ENCODE measurements at regions not wholly inside any gene's neighbourhood (a gene's known extent, or its start where the extent isn't known, plus 50 kb on each side); places are given as distances from the start of the nearest gene placed in this dataset.

DNA sequence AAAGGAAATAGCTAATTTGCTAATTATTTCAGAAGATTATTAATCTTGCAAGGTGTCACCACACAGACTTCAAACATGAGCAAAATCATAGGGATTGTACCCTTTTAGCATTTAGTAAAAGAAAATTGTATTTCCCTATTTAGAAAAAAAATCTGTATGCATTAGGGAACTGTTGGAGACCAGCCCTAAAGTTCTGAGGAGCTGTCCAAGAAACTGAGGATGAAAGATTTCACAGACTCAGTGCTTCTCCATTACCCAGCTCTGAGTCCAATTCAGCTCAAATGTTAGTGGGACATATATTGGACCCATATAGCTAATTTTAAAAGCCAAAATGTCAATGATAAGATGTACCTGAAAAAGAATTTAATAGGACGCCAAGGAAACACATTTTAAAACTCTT lies 271.7 kb downstream of the SNX10 start:
- no peak for TF ChIP-seq MAX (IDR thresholded peaks at IDR 0.05)
- TF ChIP-seq RAD21 (IDR thresholded peaks at IDR 0.05), result no peak
- TF ChIP-seq, protein P1, sequence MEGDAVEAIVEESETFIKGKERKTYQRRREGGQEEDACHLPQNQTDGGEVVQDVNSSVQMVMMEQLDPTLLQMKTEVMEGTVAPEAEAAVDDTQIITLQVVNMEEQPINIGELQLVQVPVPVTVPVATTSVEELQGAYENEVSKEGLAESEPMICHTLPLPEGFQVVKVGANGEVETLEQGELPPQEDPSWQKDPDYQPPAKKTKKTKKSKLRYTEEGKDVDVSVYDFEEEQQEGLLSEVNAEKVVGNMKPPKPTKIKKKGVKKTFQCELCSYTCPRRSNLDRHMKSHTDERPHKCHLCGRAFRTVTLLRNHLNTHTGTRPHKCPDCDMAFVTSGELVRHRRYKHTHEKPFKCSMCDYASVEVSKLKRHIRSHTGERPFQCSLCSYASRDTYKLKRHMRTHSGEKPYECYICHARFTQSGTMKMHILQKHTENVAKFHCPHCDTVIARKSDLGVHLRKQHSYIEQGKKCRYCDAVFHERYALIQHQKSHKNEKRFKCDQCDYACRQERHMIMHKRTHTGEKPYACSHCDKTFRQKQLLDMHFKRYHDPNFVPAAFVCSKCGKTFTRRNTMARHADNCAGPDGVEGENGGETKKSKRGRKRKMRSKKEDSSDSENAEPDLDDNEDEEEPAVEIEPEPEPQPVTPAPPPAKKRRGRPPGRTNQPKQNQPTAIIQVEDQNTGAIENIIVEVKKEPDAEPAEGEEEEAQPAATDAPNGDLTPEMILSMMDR (IDR thresholded peaks at IDR 0.05; ENCODE audit: low read depth, low read length, missing input control), result no peak
- TF ChIP-seq SP1 (IDR thresholded peaks at IDR 0.05), result no peak
- TF ChIP-seq, protein P2, sequence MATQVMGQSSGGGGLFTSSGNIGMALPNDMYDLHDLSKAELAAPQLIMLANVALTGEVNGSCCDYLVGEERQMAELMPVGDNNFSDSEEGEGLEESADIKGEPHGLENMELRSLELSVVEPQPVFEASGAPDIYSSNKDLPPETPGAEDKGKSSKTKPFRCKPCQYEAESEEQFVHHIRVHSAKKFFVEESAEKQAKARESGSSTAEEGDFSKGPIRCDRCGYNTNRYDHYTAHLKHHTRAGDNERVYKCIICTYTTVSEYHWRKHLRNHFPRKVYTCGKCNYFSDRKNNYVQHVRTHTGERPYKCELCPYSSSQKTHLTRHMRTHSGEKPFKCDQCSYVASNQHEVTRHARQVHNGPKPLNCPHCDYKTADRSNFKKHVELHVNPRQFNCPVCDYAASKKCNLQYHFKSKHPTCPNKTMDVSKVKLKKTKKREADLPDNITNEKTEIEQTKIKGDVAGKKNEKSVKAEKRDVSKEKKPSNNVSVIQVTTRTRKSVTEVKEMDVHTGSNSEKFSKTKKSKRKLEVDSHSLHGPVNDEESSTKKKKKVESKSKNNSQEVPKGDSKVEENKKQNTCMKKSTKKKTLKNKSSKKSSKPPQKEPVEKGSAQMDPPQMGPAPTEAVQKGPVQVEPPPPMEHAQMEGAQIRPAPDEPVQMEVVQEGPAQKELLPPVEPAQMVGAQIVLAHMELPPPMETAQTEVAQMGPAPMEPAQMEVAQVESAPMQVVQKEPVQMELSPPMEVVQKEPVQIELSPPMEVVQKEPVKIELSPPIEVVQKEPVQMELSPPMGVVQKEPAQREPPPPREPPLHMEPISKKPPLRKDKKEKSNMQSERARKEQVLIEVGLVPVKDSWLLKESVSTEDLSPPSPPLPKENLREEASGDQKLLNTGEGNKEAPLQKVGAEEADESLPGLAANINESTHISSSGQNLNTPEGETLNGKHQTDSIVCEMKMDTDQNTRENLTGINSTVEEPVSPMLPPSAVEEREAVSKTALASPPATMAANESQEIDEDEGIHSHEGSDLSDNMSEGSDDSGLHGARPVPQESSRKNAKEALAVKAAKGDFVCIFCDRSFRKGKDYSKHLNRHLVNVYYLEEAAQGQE (IDR thresholded peaks at IDR 0.05), result no peak
- TF ChIP-seq TAF1 (conservative IDR thresholded peaks at IDR 0.05), result no peak
- no peak for TF ChIP-seq YY1 (IDR thresholded peaks at IDR 0.05)
- no peak for TF ChIP-seq HNF4G (IDR thresholded peaks at IDR 0.05)
- TF ChIP-seq NR2F2 (IDR thresholded peaks at IDR 0.05), result no peak
- no peak for TF ChIP-seq JUND (IDR thresholded peaks at IDR 0.05)
- no peak for TF ChIP-seq RXRA (IDR thresholded peaks at IDR 0.05)
